ENCODE measurements at regions not wholly inside any gene's neighbourhood (a gene's known extent, or its start where the extent isn't known, plus 50 kb on each side); places are given as distances from the start of the nearest gene placed in this dataset.

DNA sequence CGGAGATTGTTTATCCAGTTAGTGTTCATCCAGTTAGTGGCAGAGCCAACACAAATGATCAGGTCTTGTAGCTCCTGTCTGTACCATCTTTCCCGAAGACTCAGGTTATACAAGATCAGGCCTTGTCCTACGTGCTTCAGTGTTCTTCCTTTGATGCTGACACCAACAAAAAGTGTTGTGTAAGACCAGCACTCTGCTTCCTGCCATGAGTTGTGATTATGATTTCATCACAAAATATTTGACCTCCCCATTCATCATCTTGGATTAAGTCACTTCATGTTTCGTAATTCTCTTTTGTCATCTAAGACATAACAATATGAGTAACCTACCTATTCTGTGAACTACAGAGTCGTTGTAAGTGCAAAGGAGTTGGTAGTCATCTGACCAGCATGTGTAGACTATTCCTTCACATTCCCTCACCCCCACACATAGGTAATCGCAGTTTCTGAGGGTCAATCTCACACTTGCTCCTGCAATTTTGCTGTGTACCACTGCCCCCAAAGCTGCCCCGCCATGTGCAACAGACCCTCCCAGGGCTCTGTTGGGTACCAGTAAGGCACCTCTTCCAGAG is 135.6 kb upstream of the SLC22A23 start:
- TF ChIP-seq EZH2 (IDR thresholded peaks at IDR 0.05; ENCODE audit: insufficient read depth, poor library complexity, severe bottlenecking), result no peak
- no peak for TF ChIP-seq EZH2phosphoT487 (IDR thresholded peaks at IDR 0.05; ENCODE audit: insufficient read depth, low read depth)

Measured in GM23248 (cell line).